ENCODE measurements at regions not wholly inside any gene's neighbourhood (a gene's known extent, or its start where the extent isn't known, plus 50 kb on each side); places are given as distances from the start of the nearest gene placed in this dataset.

- ATAC-seq (ENCODE audit: poor library complexity) (no peak), DNase-seq (no peak)
- TF ChIP-seq CTCF (IDR thresholded peaks at IDR 0.05) = no peak
- Mint-ChIP-seq H3K4me1 (ENCODE audit: low read depth) (no peaks in the 10 kb centered on the region), H3K27me3 (no peaks in the 10 kb centered on the region), H3K36me3 (ENCODE audit: low read depth) (no peaks in the 10 kb centered on the region), H3K9me3 (peaks cover 16% of the 10 kb centered on the region), H3K27ac (no peak overlapping the region), H3K4me3 (no peak overlapping the region)
- POLR2A ChIA-PET = no interaction called here
- no peaks in the 10 kb centered on the region for H3K4me1 ChIP-seq (ENCODE audit: insufficient read depth, low read length)
- H3K27ac ChIP-seq (ENCODE audit: low read depth in 1 of 2, low read length in 2 of 2) = no peak overlapping the region
- intact Hi-C loops (cut with DNase I, micrococcal nuclease) = no loop called here
- CTCF ChIA-PET = no interaction called here
- H3K9me3 ChIP-seq (ENCODE audit: control insufficient read depth in 1 of 2, insufficient read depth in 1 of 2, low read length in 2 of 2) = no peaks in the 10 kb centered on the region
- no peak overlapping the region for H3K4me3 ChIP-seq (ENCODE audit: low read length)
- H3K36me3 ChIP-seq (ENCODE audit: insufficient read depth, low read length) = no peaks in the 10 kb centered on the region
- H3K27me3 ChIP-seq (ENCODE audit: control insufficient read depth in 1 of 2, insufficient read depth in 2 of 2, low read length in 2 of 2) = no peaks in the 10 kb centered on the region
Measured at GRCh38 chr13:64020126-64020525, 2604.5 kb upstream of the PCDH20 start.

GRCh38 chr13:64007339-64007738, 2591.7 kb upstream of the PCDH20 start:
- CTCF ChIA-PET = no interaction called here
- intact Hi-C loops (cut with DNase I, micrococcal nuclease) = no loop called here
- H3K27me3 ChIP-seq (ENCODE audit: control insufficient read depth in 1 of 2, insufficient read depth in 2 of 2, low read length in 2 of 2) = no peaks in the 10 kb centered on the region
- TF ChIP-seq CTCF (IDR thresholded peaks at IDR 0.05) = no peak
- H3K4me3 Mint-ChIP-seq = no peak overlapping the region
- no peak overlapping the region for H3K4me3 ChIP-seq (ENCODE audit: low read length)
- DNase-seq = no peak
- ATAC-seq (ENCODE audit: poor library complexity) = no peak
- H3K27ac Mint-ChIP-seq = no peak overlapping the region
- no peaks in the 10 kb centered on the region for H3K27me3 Mint-ChIP-seq
- no peaks in the 10 kb centered on the region for H3K36me3 ChIP-seq (ENCODE audit: insufficient read depth, low read length)
- H3K4me1 Mint-ChIP-seq (ENCODE audit: low read depth) = no peaks in the 10 kb centered on the region
- POLR2A ChIA-PET = no interaction called here
- no peaks in the 10 kb centered on the region for H3K36me3 Mint-ChIP-seq (ENCODE audit: low read depth)
- no peaks in the 10 kb centered on the region for H3K4me1 ChIP-seq (ENCODE audit: insufficient read depth, low read length)
- H3K9me3 Mint-ChIP-seq = peaks cover 9% of the 10 kb centered on the region
- H3K9me3 ChIP-seq (ENCODE audit: control insufficient read depth in 1 of 2, insufficient read depth in 1 of 2, low read length in 2 of 2) = no peaks in the 10 kb centered on the region
- H3K27ac ChIP-seq (ENCODE audit: low read depth in 1 of 2, low read length in 2 of 2) = no peak overlapping the region

- DNase-seq = no peak
Measured at GRCh38 chr13:64000321-64000720, 2584.7 kb upstream of the PCDH20 start.

More at GRCh38 chr13:64000321-64000720, 2584.7 kb upstream of the PCDH20 start:
- no peak overlapping the region for H3K4me3 ChIP-seq (ENCODE audit: low read length)
- Mint-ChIP-seq H3K9me3 (peaks cover 9% of the 10 kb centered on the region), H3K27me3 (no peaks in the 10 kb centered on the region), H3K4me1 (ENCODE audit: low read depth) (no peaks in the 10 kb centered on the region), H3K36me3 (ENCODE audit: low read depth) (no peaks in the 10 kb centered on the region), H3K4me3 (no peak overlapping the region), H3K27ac (no peak overlapping the region)
- ChIA-PET POLR2A (no interaction called here), CTCF (no interaction called here)
- no peak for ATAC-seq (ENCODE audit: poor library complexity)
- no peaks in the 10 kb centered on the region for H3K27me3 ChIP-seq (ENCODE audit: control insufficient read depth in 1 of 2, insufficient read depth in 2 of 2, low read length in 2 of 2)
- no peak overlapping the region for H3K27ac ChIP-seq (ENCODE audit: low read depth in 1 of 2, low read length in 2 of 2)
- no peaks in the 10 kb centered on the region for H3K36me3 ChIP-seq (ENCODE audit: insufficient read depth, low read length)
- intact Hi-C loops (cut with DNase I, micrococcal nuclease) = no loop called here
- no peak for TF ChIP-seq CTCF (IDR thresholded peaks at IDR 0.05)
- H3K9me3 ChIP-seq (ENCODE audit: control insufficient read depth in 1 of 2, insufficient read depth in 1 of 2, low read length in 2 of 2) = no peaks in the 10 kb centered on the region
- H3K4me1 ChIP-seq (ENCODE audit: insufficient read depth, low read length) = no peaks in the 10 kb centered on the region
